Osteoblast (primary cell): ENCODE measurements at regions not wholly inside any gene's neighbourhood (a gene's known extent, or its start where the extent isn't known, plus 50 kb on each side); places are given as distances from the start of the nearest gene placed in this dataset.
A peak's percentile ranks its signal among the peaks of the same experiment; 100 is the strongest.

Experiments
- DNase-seq: peaks from one replicate; pipeline ENCODE4 v3.0.0; 2011; ENCODE audit warnings: low spot score, mixed read lengths; ENCODE audit not compliant: insufficient read length; ENCODE audit errors: missing footprints
- H2AFZ ChIP-seq: 2 replicates; pipeline ENCODE4 v1.6.0; 2011; ENCODE audit warnings: mild to moderate bottlenecking, low read length
- H3K27ac ChIP-seq: 2 replicates; pipeline ENCODE4 v1.5.1; 2011; ENCODE audit warnings: mild to moderate bottlenecking, low read depth, low read length, moderate library complexity
- H3K27me3 ChIP-seq: 2 replicates; pipeline ENCODE4 v1.6.0; 2012; ENCODE audit warnings: mild to moderate bottlenecking, control low read depth, inconsistent platforms, low read length, moderate library complexity; ENCODE audit not compliant: insufficient read depth
- H3K36me3 ChIP-seq: 2 replicates; pipeline ENCODE4 v1.5.1; 2011; ENCODE audit warnings: mild to moderate bottlenecking, low read length, control low read depth, moderate library complexity; ENCODE audit not compliant: insufficient read depth
- H3K4me1 ChIP-seq: 2 replicates; pipeline ENCODE4 v1.5.1; 2011; ENCODE audit warnings: mild to moderate bottlenecking, low read length, control low read depth, moderate library complexity; ENCODE audit not compliant: insufficient read depth
- H3K4me2 ChIP-seq: 2 replicates; pipeline ENCODE4 v1.6.0; 2011; ENCODE audit warnings: mild to moderate bottlenecking, low read length; ENCODE audit not compliant: insufficient read depth
- H3K4me3 ChIP-seq: fragments of 200-600 bp; sonication (generic); 3 replicates; pipeline ENCODE4 v1.5.1; 2012; ENCODE audit warnings: mild to moderate bottlenecking, low read length, inconsistent platforms; ENCODE audit not compliant: insufficient read depth
- H3K79me2 ChIP-seq: 2 replicates; pipeline ENCODE4 v1.6.0; 2012; ENCODE audit warnings: mild to moderate bottlenecking, low read length, control low read depth, inconsistent platforms; ENCODE audit not compliant: insufficient read depth
- H3K9me3 ChIP-seq: 2 replicates; pipeline ENCODE4 v1.5.1; 2011; ENCODE audit warnings: low read depth, low read length, control low read depth
- H4K20me1 ChIP-seq: 2 replicates; pipeline ENCODE4 v1.6.0; 2012; ENCODE audit warnings: mild to moderate bottlenecking, low read length, control low read depth; ENCODE audit not compliant: insufficient read depth
- CTCF ChIP-seq: IDR thresholded peaks from 2 replicates; pipeline ENCODE4 v1.5.1; 2011; ENCODE audit warnings: mild to moderate bottlenecking, low read depth, low read length, moderate library complexity; ENCODE audit errors: extremely low read depth

- H3K4me2 ChIP-seq: no peak overlapping the region
- H3K9me3 ChIP-seq: no peaks in the 10 kb centered on the region
- peak; percentile 63 for DNase-seq
- no peak overlapping the region for H3K27ac ChIP-seq
- H3K36me3 ChIP-seq: no peaks in the 10 kb centered on the region
- H4K20me1 ChIP-seq: no peaks in the 10 kb centered on the region
- H3K4me3 ChIP-seq: no peak overlapping the region
- no peak for TF ChIP-seq CTCF
- peaks cover 7% of the 10 kb centered on the region for H3K4me1 ChIP-seq
- H3K27me3 ChIP-seq: no peaks in the 10 kb centered on the region
- H3K79me2 ChIP-seq: no peaks in the 10 kb centered on the region
- H2AFZ ChIP-seq: no peak overlapping the region
Measured at GRCh38 chr2:19205983-19206533, 152.4 kb downstream of the OSR1 start.

- no peak for TF ChIP-seq CTCF
- Histone ChIP-seq H3K27ac (no peak overlapping the region), H3K4me2 (no peak overlapping the region), H4K20me1 (no peaks in the 10 kb centered on the region), H3K79me2 (no peaks in the 10 kb centered on the region), H3K9me3 (no peaks in the 10 kb centered on the region), H3K27me3 (no peaks in the 10 kb centered on the region), H2AFZ (no peak overlapping the region), H3K4me3 (no peak overlapping the region), H3K4me1 (peaks cover 7% of the 10 kb centered on the region), H3K36me3 (no peaks in the 10 kb centered on the region)
- no peak for DNase-seq
Measured at GRCh38 chr2:19203866-19204265, 154.6 kb downstream of the OSR1 start.

- Histone ChIP-seq H3K4me3 (no peak overlapping the region), H3K27ac (no peak overlapping the region), H3K9me3 (no peaks in the 10 kb centered on the region), H4K20me1 (no peaks in the 10 kb centered on the region), H3K4me1 (no peaks in the 10 kb centered on the region), H3K27me3 (no peaks in the 10 kb centered on the region), H3K79me2 (no peaks in the 10 kb centered on the region), H3K36me3 (no peaks in the 10 kb centered on the region), H3K4me2 (no peak overlapping the region), H2AFZ (no peak overlapping the region)
- TF ChIP-seq CTCF: no peak
- DNase-seq: no peak
Measured at GRCh38 chr2:19201911-19202462, 156.4 kb downstream of the OSR1 start.

- Histone ChIP-seq H2AFZ (no peak overlapping the region), H3K9me3 (no peaks in the 10 kb centered on the region), H3K27me3 (no peaks in the 10 kb centered on the region), H3K27ac (no peak overlapping the region), H3K36me3 (no peaks in the 10 kb centered on the region), H3K79me2 (no peaks in the 10 kb centered on the region), H3K4me1 (no peaks in the 10 kb centered on the region), H3K4me3 (no peak overlapping the region), H4K20me1 (no peaks in the 10 kb centered on the region), H3K4me2 (no peak overlapping the region)
- DNase-seq: no peak
- TF ChIP-seq CTCF: no peak
Measured at GRCh38 chr2:19198381-19198780, 160.0 kb downstream of the OSR1 start.
